Adrenal gland (tissue), 9 donors: ENCODE measurements at regions not wholly inside any gene's neighbourhood (a gene's known extent, or its start where the extent isn't known, plus 50 kb on each side); places are given as distances from the start of the nearest gene placed in this dataset.

ENCODE experiments used
- DNase-seq, 7 donors: peaks; one replicate each; pipeline ENCODE4 v3.0.0-alpha.2; 2019 to 2020
- H3K27ac ChIP-seq, 5 donors: fragments of 200-600 bp; sonication (generic) in 4 of 5; 1 replicate in 3 of 5; 2 replicates in 2 of 5; pipeline versions ENCODE4 v1.5.1 to v1.8.0; 2016 to 2020; ENCODE audit warnings: mild to moderate bottlenecking in 1 of 5
- H3K27me3 ChIP-seq: fragments of 200-600 bp; 2 replicates; pipeline ENCODE4 v1.8.0; 2021
- H3K36me3 ChIP-seq, 2 donors: fragments of 200-600 bp; replicated peaks in 1 of 2; 1 replicate in 1 of 2; 2 replicates in 1 of 2; pipeline versions ENCODE4 v1.5.1 to v1.8.0; 2018 to 2022
- H3K4me1 ChIP-seq, 2 donors: fragments of 200-600 bp; replicated peaks in 1 of 2; 1 replicate in 1 of 2; 2 replicates in 1 of 2; pipeline versions ENCODE4 v1.5.1 to v1.8.0; 2018 to 2021
- H3K4me3 ChIP-seq, 4 donors: fragments of 200-600 bp; sonication (generic) in 3 of 4; one replicate each; pipeline ENCODE4 v1.5.1; 2016 to 2018
- H3K9me3 ChIP-seq, 3 donors: fragments of 200-600 bp; sonication (generic) in 1 of 3; replicated peaks in 1 of 3; 1 replicate in 2 of 3; 2 replicates in 1 of 3; pipeline versions ENCODE4 v1.5.1 to v1.8.0; 2016 to 2021
- POLR2A ChIP-seq, 2 donors: fragments of 450-650 bp; IDR thresholded peaks; one replicate each; pipeline ENCODE4 v1.6.1; 2017; ENCODE audit warnings: antibody characterized with exemption in 2 of 2, mild to moderate bottlenecking in 2 of 2, moderate library complexity in 1 of 2
- WGBS, 4 donors: extraction: QIAGEN DNeasy Blood & Tissue Kit in 2 of 4; methylation state at CpG; one replicate each; pipeline versions ENCODE4 v1.1.5 to v1.1.7; 2013 to 2017; 5-methylcytosine and 5-hydroxymethylcytosine counted together
- intact Hi-C, 2 donors: fragments of 100-400 bp; cut with DNase I; formaldehyde crosslinking; loops; one replicate each; pipeline versions ENCODE4 v1.14.1 to v1.15.0; 2022 to 2023
- TF ChIP-seq, protein P1 (sequence below), 6 experiments: fragments of 450-650 bp in 4 of 6; fragments of 200-600 bp in 2 of 6; sonication (generic) in 1 of 6; IDR thresholded peaks; 1 replicate in 5 of 6; 2 replicates in 1 of 6; pipeline versions ENCODE4 v1.5.1 to v1.8.0; 2016 to 2021; ENCODE audit warnings: antibody characterized with exemption in 6 of 6, mild to moderate bottlenecking in 2 of 6, moderate library complexity in 1 of 6
- donor health status: healthy with polysubstance abuse.
- donor health status: Bipolar disorder and iron deficiency.
- donor health status: DM: yes; HTN: yes; CAD: no.
- donor health status: DM: no; HTN: no; CAD: no.
- donor health status: DM: no; HTN: no; CAD: no.

DNA sequence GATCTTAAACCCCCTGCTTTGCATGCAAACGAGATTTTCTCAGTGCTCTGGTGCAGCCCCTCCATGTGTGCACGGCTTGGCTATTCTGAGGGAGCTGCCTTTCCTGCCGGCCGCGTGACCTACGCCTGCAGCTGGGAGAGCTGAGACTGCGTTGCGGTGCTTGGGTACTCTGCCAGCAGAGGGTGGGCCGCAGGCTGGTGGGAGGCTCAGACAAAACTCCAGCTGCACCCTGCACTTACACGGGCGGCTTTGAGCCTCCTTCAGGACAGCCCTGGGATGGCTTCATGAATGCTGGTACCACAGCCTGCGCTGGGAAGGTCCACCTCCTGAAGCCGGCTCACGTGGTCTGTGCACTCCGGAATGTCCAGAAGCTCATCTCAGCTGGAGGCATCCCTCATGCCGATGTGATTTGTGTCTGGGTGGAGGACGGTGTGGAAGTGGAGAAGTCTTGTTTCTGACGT, 223.7 kb downstream of the DLL1 start:
- no peak overlapping the region for H3K27ac ChIP-seq
- DNase-seq = peak in 2 of 7 donors; percentile 5 to 13
- no peaks in the 10 kb centered on the region for H3K4me1 ChIP-seq
- H3K4me3 ChIP-seq = no peak overlapping the region
- H3K36me3 ChIP-seq = no peaks in the 10 kb centered on the region
- intact Hi-C loops = no loop called here
- no peaks in the 10 kb centered on the region for H3K27me3 ChIP-seq
- WGBS, 4 donors = 25 to 46% (median 45%) methylated on average over 3 to 18 of the region's 18 CpGs
- H3K9me3 ChIP-seq = no peaks in the 10 kb centered on the region
- TF ChIP-seq POLR2A (IDR thresholded peaks at IDR 0.05) = no peak
- TF ChIP-seq, protein P1, sequence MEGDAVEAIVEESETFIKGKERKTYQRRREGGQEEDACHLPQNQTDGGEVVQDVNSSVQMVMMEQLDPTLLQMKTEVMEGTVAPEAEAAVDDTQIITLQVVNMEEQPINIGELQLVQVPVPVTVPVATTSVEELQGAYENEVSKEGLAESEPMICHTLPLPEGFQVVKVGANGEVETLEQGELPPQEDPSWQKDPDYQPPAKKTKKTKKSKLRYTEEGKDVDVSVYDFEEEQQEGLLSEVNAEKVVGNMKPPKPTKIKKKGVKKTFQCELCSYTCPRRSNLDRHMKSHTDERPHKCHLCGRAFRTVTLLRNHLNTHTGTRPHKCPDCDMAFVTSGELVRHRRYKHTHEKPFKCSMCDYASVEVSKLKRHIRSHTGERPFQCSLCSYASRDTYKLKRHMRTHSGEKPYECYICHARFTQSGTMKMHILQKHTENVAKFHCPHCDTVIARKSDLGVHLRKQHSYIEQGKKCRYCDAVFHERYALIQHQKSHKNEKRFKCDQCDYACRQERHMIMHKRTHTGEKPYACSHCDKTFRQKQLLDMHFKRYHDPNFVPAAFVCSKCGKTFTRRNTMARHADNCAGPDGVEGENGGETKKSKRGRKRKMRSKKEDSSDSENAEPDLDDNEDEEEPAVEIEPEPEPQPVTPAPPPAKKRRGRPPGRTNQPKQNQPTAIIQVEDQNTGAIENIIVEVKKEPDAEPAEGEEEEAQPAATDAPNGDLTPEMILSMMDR (IDR thresholded peaks at IDR 0.05) = no peak

DNA sequence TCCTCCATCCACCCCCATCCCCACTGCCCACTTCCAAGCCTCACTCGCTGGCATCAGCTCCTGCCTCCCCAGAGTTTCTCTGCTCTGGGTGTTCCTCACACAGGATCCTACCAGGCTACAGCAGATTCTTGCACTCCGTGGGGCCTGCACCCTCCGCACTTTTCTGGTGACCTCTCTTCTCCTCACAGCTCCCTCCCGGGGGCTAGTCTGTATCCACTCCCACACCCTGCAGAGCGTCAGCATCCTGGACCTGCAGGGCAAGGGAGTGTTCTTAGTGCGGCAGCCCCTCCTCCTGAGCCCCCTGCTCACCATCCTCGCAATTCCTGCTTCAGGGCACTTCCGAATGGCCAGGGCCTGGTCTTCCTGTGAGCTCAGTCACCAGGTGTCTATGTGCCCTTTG, 224.2 kb downstream of the DLL1 start:
- WGBS, 4 donors = 62 to 70% (median 68%) methylated on average over 8 of the region's 8 CpGs
- Histone ChIP-seq H3K4me1 (no peaks in the 10 kb centered on the region), H3K27me3 (no peaks in the 10 kb centered on the region), H3K9me3 (no peaks in the 10 kb centered on the region), H3K36me3 (no peaks in the 10 kb centered on the region), H3K4me3 (no peak overlapping the region), H3K27ac (no peak overlapping the region)
- peak in 2 of 7 donors; percentile 0 to 23 for DNase-seq
- TF ChIP-seq POLR2A (IDR thresholded peaks at IDR 0.05) = no peak
- TF ChIP-seq, protein P1 (IDR thresholded peaks at IDR 0.05) = no peak
- intact Hi-C loops = no loop called here

DNA sequence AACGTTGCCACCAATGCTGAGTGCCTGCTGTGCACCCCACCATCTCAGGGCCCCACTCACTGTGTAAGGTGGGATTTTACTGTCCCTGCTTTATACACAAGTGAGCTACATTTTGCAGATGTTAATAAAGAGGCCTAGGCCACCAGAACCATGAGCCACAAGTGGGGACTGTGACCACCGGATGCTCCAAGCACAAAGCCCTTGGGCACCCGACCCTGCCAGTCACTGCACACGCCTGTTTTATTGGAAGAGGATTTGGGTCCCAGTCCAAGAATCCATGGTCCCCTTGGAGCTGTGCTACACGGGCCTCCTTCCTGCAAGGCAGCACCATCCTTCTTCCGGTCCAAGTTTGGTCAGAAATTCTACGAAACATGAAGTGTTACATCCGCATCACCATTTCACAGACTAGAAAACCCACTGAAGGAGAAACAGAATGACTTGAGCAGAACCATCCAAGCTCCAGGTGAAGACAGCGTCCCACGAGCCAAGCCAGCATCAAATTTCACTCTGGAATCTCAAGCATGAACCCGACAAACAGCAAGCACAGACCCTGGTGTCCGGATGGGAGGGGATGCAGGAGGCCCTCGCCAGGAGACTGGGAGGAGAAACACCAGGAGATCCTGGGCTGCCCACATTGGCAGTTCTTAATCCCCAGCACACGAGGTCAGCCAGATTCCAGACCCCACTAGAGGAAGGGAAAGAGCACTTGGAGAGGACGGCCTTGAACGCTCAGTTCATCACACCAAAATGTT, 226.9 kb downstream of the DLL1 start:
- Histone ChIP-seq H3K27me3 (no peaks in the 10 kb centered on the region), H3K27ac (no peak overlapping the region), H3K4me1 (no peaks in the 10 kb centered on the region), H3K36me3 (no peaks in the 10 kb centered on the region), H3K4me3 (no peak overlapping the region), H3K9me3 (no peaks in the 10 kb centered on the region)
- TF ChIP-seq POLR2A (IDR thresholded peaks at IDR 0.05) = no peak
- TF ChIP-seq, protein P1 (IDR thresholded peaks at IDR 0.05) = no peak
- intact Hi-C loops = no loop called here
- DNase-seq = peak in 2 of 7 donors; percentile 2 to 18
- WGBS, 4 donors = 70 to 77% (median 72%) methylated on average over 15 to 16 of the region's 16 CpGs

DNA sequence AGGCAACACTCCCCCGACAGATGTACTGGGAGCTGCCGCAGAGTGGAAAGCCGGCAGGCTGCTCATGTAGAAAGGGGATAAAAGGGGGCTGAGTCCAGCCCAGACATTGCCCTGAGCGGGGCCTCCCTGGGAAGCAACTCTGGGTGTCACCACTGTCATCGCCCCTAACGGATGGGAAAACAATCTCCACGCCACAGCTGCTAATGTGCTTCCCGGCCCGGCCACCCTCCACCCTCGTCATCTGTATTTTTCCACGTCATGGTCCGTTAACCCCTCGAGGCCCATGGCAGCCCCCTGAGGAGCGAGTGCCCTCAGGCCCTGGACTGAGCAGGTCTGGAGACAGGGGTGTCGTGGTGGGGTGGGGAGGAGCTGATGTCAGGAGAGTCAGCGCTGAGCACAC, 227.4 kb downstream of the DLL1 start:
- Histone ChIP-seq H3K36me3 (no peaks in the 10 kb centered on the region), H3K4me3 (no peak overlapping the region), H3K27me3 (no peaks in the 10 kb centered on the region), H3K4me1 (no peaks in the 10 kb centered on the region), H3K27ac (no peak overlapping the region), H3K9me3 (no peaks in the 10 kb centered on the region)
- DNase-seq = peak in 2 of 7 donors; percentile 5 to 27
- 61 to 70% (median 65%) methylated on average over 10 to 16 of the region's 16 CpGs for WGBS, 4 donors
- intact Hi-C loops = no loop called here
- TF ChIP-seq, protein P1 (IDR thresholded peaks at IDR 0.05) = no peak
- no peak for TF ChIP-seq POLR2A (IDR thresholded peaks at IDR 0.05)
